ENCODE measurements at regions not wholly inside any gene's neighbourhood (a gene's known extent, or its start where the extent isn't known, plus 50 kb on each side); places are given as distances from the start of the nearest gene placed in this dataset.

GRCh38 chr6:1538369-1538768, 71.3 kb upstream of the FOXC1 start:
- no peak overlapping the region for H2AK5ac ChIP-seq (ENCODE audit: low read length)
- no peak overlapping the region for H3K4ac ChIP-seq (ENCODE audit: low read depth, low read length)
- H3K4me1 ChIP-seq (ENCODE audit: control insufficient read depth, low read depth, low read length), result no peaks in the 10 kb centered on the region
- no peak overlapping the region for H3K23ac ChIP-seq (ENCODE audit: low read length)
- no peak overlapping the region for H2BK120ac ChIP-seq (ENCODE audit: low read depth, low read length)
- H3K27me3 ChIP-seq (ENCODE audit: insufficient read depth, low read length, poor library complexity), result no peaks in the 10 kb centered on the region
- H3K36me3 ChIP-seq (ENCODE audit: control insufficient read depth, insufficient read depth, low read length), result no peaks in the 10 kb centered on the region
- H3K56ac ChIP-seq (ENCODE audit: low read length), result no peak overlapping the region
- no peak overlapping the region for H3K27ac ChIP-seq (ENCODE audit: low read depth, low read length)
- no peak overlapping the region for H3K4me3 ChIP-seq (ENCODE audit: low read length)
- no peaks in the 10 kb centered on the region for H3K79me1 ChIP-seq (ENCODE audit: low read length)
- no peak overlapping the region for H3K9ac ChIP-seq (ENCODE audit: low read length)
- no peak overlapping the region for H4K5ac ChIP-seq (ENCODE audit: low read length)
- no peaks in the 10 kb centered on the region for H3K79me2 ChIP-seq (ENCODE audit: control insufficient read depth, insufficient read depth, low read length)
- WGBS (ENCODE audit: extremely low coverage, insufficient coverage, low lambda C conversion rate), result no CpG with 5 or more reads among the region's 5 CpGs
- H4K8ac ChIP-seq (ENCODE audit: low read depth, low read length), result no peak overlapping the region
- no peak overlapping the region for H2BK5ac ChIP-seq (ENCODE audit: low read length)
- no peak overlapping the region for H3K18ac ChIP-seq (ENCODE audit: low read length)
- no peak overlapping the region for H2BK15ac ChIP-seq (replicated peaks; ENCODE audit: low read depth)
- no peak overlapping the region for H3K4me2 ChIP-seq (ENCODE audit: low read length)
- no peak for DNase-seq

GRCh38 chr6:1538810-1539478, 70.8 kb upstream of the FOXC1 start:
- Histone ChIP-seq H3K4ac (ENCODE audit: low read depth, low read length) (no peak overlapping the region), H2BK15ac (replicated peaks; ENCODE audit: low read depth) (no peak overlapping the region), H3K27ac (ENCODE audit: low read depth, low read length) (no peak overlapping the region), H3K27me3 (ENCODE audit: insufficient read depth, low read length, poor library complexity) (no peaks in the 10 kb centered on the region), H3K56ac (ENCODE audit: low read length) (no peak overlapping the region), H4K5ac (ENCODE audit: low read length) (no peak overlapping the region), H3K79me2 (ENCODE audit: control insufficient read depth, insufficient read depth, low read length) (no peaks in the 10 kb centered on the region), H3K36me3 (ENCODE audit: control insufficient read depth, insufficient read depth, low read length) (no peaks in the 10 kb centered on the region), H3K9ac (ENCODE audit: low read length) (no peak overlapping the region), H2BK120ac (ENCODE audit: low read depth, low read length) (no peak overlapping the region), H2BK5ac (ENCODE audit: low read length) (no peak overlapping the region), H3K79me1 (ENCODE audit: low read length) (no peaks in the 10 kb centered on the region), H3K23ac (ENCODE audit: low read length) (no peak overlapping the region), H3K18ac (ENCODE audit: low read length) (no peak overlapping the region), H3K4me1 (ENCODE audit: control insufficient read depth, low read depth, low read length) (no peaks in the 10 kb centered on the region), H3K4me3 (ENCODE audit: low read length) (no peak overlapping the region), H4K8ac (ENCODE audit: low read depth, low read length) (no peak overlapping the region), H2AK5ac (ENCODE audit: low read length) (no peak overlapping the region), H3K4me2 (ENCODE audit: low read length) (no peak overlapping the region)
- no CpG with 5 or more reads among the region's 16 CpGs for WGBS (ENCODE audit: extremely low coverage, insufficient coverage, low lambda C conversion rate)
- no peak for DNase-seq

GRCh38 chr6:1540864-1541521, 68.7 kb upstream of the FOXC1 start:
- Histone ChIP-seq H3K79me1 (ENCODE audit: low read length) (no peaks in the 10 kb centered on the region), H3K36me3 (ENCODE audit: control insufficient read depth, insufficient read depth, low read length) (no peaks in the 10 kb centered on the region), H2BK120ac (ENCODE audit: low read depth, low read length) (no peak overlapping the region), H4K5ac (ENCODE audit: low read length) (no peak overlapping the region), H3K56ac (ENCODE audit: low read length) (no peak overlapping the region), H3K27ac (ENCODE audit: low read depth, low read length) (no peak overlapping the region), H3K23ac (ENCODE audit: low read length) (no peak overlapping the region), H2BK15ac (replicated peaks; ENCODE audit: low read depth) (no peak overlapping the region), H2BK5ac (ENCODE audit: low read length) (no peak overlapping the region), H2AK5ac (ENCODE audit: low read length) (no peak overlapping the region), H4K8ac (ENCODE audit: low read depth, low read length) (no peak overlapping the region), H3K4ac (ENCODE audit: low read depth, low read length) (no peak overlapping the region), H3K4me1 (ENCODE audit: control insufficient read depth, low read depth, low read length) (no peaks in the 10 kb centered on the region), H3K4me3 (ENCODE audit: low read length) (no peak overlapping the region), H3K4me2 (ENCODE audit: low read length) (no peak overlapping the region), H3K9ac (ENCODE audit: low read length) (no peak overlapping the region), H3K18ac (ENCODE audit: low read length) (no peak overlapping the region), H3K79me2 (ENCODE audit: control insufficient read depth, insufficient read depth, low read length) (no peaks in the 10 kb centered on the region), H3K27me3 (ENCODE audit: insufficient read depth, low read length, poor library complexity) (no peaks in the 10 kb centered on the region)
- WGBS (ENCODE audit: extremely low coverage, insufficient coverage, low lambda C conversion rate), result no CpG with 5 or more reads among the region's 11 CpGs
- DNase-seq, result no peak

GRCh38 chr6:1542335-1542734, 67.4 kb upstream of the FOXC1 start:
- H3K4ac ChIP-seq (ENCODE audit: low read depth, low read length), result no peak overlapping the region
- H3K36me3 ChIP-seq (ENCODE audit: control insufficient read depth, insufficient read depth, low read length), result no peaks in the 10 kb centered on the region
- no peak overlapping the region for H3K23ac ChIP-seq (ENCODE audit: low read length)
- H3K79me1 ChIP-seq (ENCODE audit: low read length), result no peaks in the 10 kb centered on the region
- H3K4me1 ChIP-seq (ENCODE audit: control insufficient read depth, low read depth, low read length), result no peaks in the 10 kb centered on the region
- no peak overlapping the region for H3K27ac ChIP-seq (ENCODE audit: low read depth, low read length)
- no peaks in the 10 kb centered on the region for H3K27me3 ChIP-seq (ENCODE audit: insufficient read depth, low read length, poor library complexity)
- no peak overlapping the region for H2BK15ac ChIP-seq (replicated peaks; ENCODE audit: low read depth)
- no peak overlapping the region for H4K8ac ChIP-seq (ENCODE audit: low read depth, low read length)
- DNase-seq, result no peak
- H3K79me2 ChIP-seq (ENCODE audit: control insufficient read depth, insufficient read depth, low read length), result no peaks in the 10 kb centered on the region
- H2AK5ac ChIP-seq (ENCODE audit: low read length), result no peak overlapping the region
- H4K5ac ChIP-seq (ENCODE audit: low read length), result no peak overlapping the region
- no peak overlapping the region for H3K9ac ChIP-seq (ENCODE audit: low read length)
- no peak overlapping the region for H3K4me3 ChIP-seq (ENCODE audit: low read length)
- no peak overlapping the region for H3K4me2 ChIP-seq (ENCODE audit: low read length)
- no peak overlapping the region for H3K18ac ChIP-seq (ENCODE audit: low read length)
- H2BK5ac ChIP-seq (ENCODE audit: low read length), result no peak overlapping the region
- no peak overlapping the region for H2BK120ac ChIP-seq (ENCODE audit: low read depth, low read length)
- H3K56ac ChIP-seq (ENCODE audit: low read length), result no peak overlapping the region

GRCh38 chr6:1542764-1543163, 67.0 kb upstream of the FOXC1 start:
- no peak overlapping the region for H2BK15ac ChIP-seq (replicated peaks; ENCODE audit: low read depth)
- H3K36me3 ChIP-seq (ENCODE audit: control insufficient read depth, insufficient read depth, low read length), result no peaks in the 10 kb centered on the region
- no CpG with 5 or more reads among the region's 3 CpGs for WGBS (ENCODE audit: extremely low coverage, insufficient coverage, low lambda C conversion rate)
- no peak overlapping the region for H4K8ac ChIP-seq (ENCODE audit: low read depth, low read length)
- H2AK5ac ChIP-seq (ENCODE audit: low read length), result no peak overlapping the region
- no peaks in the 10 kb centered on the region for H3K27me3 ChIP-seq (ENCODE audit: insufficient read depth, low read length, poor library complexity)
- no peaks in the 10 kb centered on the region for H3K79me2 ChIP-seq (ENCODE audit: control insufficient read depth, insufficient read depth, low read length)
- no peaks in the 10 kb centered on the region for H3K4me1 ChIP-seq (ENCODE audit: control insufficient read depth, low read depth, low read length)
- H3K18ac ChIP-seq (ENCODE audit: low read length), result no peak overlapping the region
- no peak overlapping the region for H2BK5ac ChIP-seq (ENCODE audit: low read length)
- no peak overlapping the region for H3K9ac ChIP-seq (ENCODE audit: low read length)
- no peaks in the 10 kb centered on the region for H3K79me1 ChIP-seq (ENCODE audit: low read length)
- no peak overlapping the region for H2BK120ac ChIP-seq (ENCODE audit: low read depth, low read length)
- no peak overlapping the region for H3K4me3 ChIP-seq (ENCODE audit: low read length)
- no peak overlapping the region for H3K23ac ChIP-seq (ENCODE audit: low read length)
- no peak overlapping the region for H3K27ac ChIP-seq (ENCODE audit: low read depth, low read length)
- H3K4ac ChIP-seq (ENCODE audit: low read depth, low read length), result no peak overlapping the region
- H4K5ac ChIP-seq (ENCODE audit: low read length), result no peak overlapping the region
- DNase-seq, result no peak
- H3K4me2 ChIP-seq (ENCODE audit: low read length), result no peak overlapping the region
- no peak overlapping the region for H3K56ac ChIP-seq (ENCODE audit: low read length)

GRCh38 chr6:1544000-1544399, 65.7 kb upstream of the FOXC1 start:
- Histone ChIP-seq H2BK15ac (replicated peaks; ENCODE audit: low read depth) (no peak overlapping the region), H3K79me1 (ENCODE audit: low read length) (no peaks in the 10 kb centered on the region), H3K23ac (ENCODE audit: low read length) (no peak overlapping the region), H3K4me2 (ENCODE audit: low read length) (no peak overlapping the region), H3K27ac (ENCODE audit: low read depth, low read length) (no peak overlapping the region), H3K4me3 (ENCODE audit: low read length) (no peak overlapping the region), H3K27me3 (ENCODE audit: insufficient read depth, low read length, poor library complexity) (no peaks in the 10 kb centered on the region), H2BK120ac (ENCODE audit: low read depth, low read length) (no peak overlapping the region), H3K36me3 (ENCODE audit: control insufficient read depth, insufficient read depth, low read length) (no peaks in the 10 kb centered on the region), H2AK5ac (ENCODE audit: low read length) (no peak overlapping the region), H3K79me2 (ENCODE audit: control insufficient read depth, insufficient read depth, low read length) (no peaks in the 10 kb centered on the region), H3K18ac (ENCODE audit: low read length) (no peak overlapping the region), H2BK5ac (ENCODE audit: low read length) (no peak overlapping the region), H3K4ac (ENCODE audit: low read depth, low read length) (no peak overlapping the region), H4K5ac (ENCODE audit: low read length) (no peak overlapping the region), H4K8ac (ENCODE audit: low read depth, low read length) (no peak overlapping the region), H3K56ac (ENCODE audit: low read length) (no peak overlapping the region), H3K9ac (ENCODE audit: low read length) (no peak overlapping the region), H3K4me1 (ENCODE audit: control insufficient read depth, low read depth, low read length) (no peaks in the 10 kb centered on the region)
- no peak for DNase-seq
- 86% methylated on average over 1 of the region's 3 CpGs for WGBS (ENCODE audit: extremely low coverage, insufficient coverage, low lambda C conversion rate)
